SKM-1 treated with dmso at 0.1 percent for 144 hours (cell line): ENCODE measurements at regions not wholly inside any gene's neighbourhood (a gene's known extent, or its start where the extent isn't known, plus 50 kb on each side); places are given as distances from the start of the nearest gene placed in this dataset.

Experiments
- DNase-seq: peaks from one replicate; lab custom pipeline; 2025; ENCODE audit not compliant: unreplicated experiment; lab: John Stamatoyannopoulos, UW

- no peak for DNase-seq
Observed at GRCh38 chr17:14690704-14691103, 389.8 kb downstream of the HS3ST3B1 start.

- DNase-seq: no peak
Observed at GRCh38 chr17:14688134-14688533, 387.3 kb downstream of the HS3ST3B1 start.

- peak; percentile 43 for DNase-seq
Observed at GRCh38 chr17:14672830-14673229, 371.9 kb downstream of the HS3ST3B1 start.

GRCh38 chr17:14670861-14671260 lies 370.0 kb downstream of the HS3ST3B1 start:
- DNase-seq: no peak

- no peak for DNase-seq
Observed at GRCh38 chr17:14664511-14664910, 363.6 kb downstream of the HS3ST3B1 start.

- no peak for DNase-seq
Observed at GRCh38 chr17:14641117-14641516, 340.2 kb downstream of the HS3ST3B1 start.

- DNase-seq: no peak
Observed at GRCh38 chr17:14637260-14637659, 336.4 kb downstream of the HS3ST3B1 start.

GRCh38 chr17:14630621-14631020 lies 329.7 kb downstream of the HS3ST3B1 start:
- no peak for DNase-seq

- DNase-seq: no peak
Observed at GRCh38 chr17:14630046-14630445, 329.2 kb downstream of the HS3ST3B1 start.

GRCh38 chr17:14622615-14623101 lies 321.8 kb downstream of the HS3ST3B1 start:
- no peak for DNase-seq

GRCh38 chr17:14621826-14622614 lies 321.1 kb downstream of the HS3ST3B1 start:
- no peak for DNase-seq

GRCh38 chr17:14619821-14620220 lies 318.9 kb downstream of the HS3ST3B1 start:
- DNase-seq: no peak

- no peak for DNase-seq
Observed at GRCh38 chr17:14616528-14616927, 315.6 kb downstream of the HS3ST3B1 start.

- DNase-seq: peak; percentile 96
Observed at GRCh38 chr17:14605267-14605599, 304.4 kb downstream of the HS3ST3B1 start.

- peak; percentile 89 for DNase-seq
Observed at GRCh38 chr17:14604591-14605266, 303.8 kb downstream of the HS3ST3B1 start.

- DNase-seq: no peak
Observed at GRCh38 chr17:14596224-14596623, 295.3 kb downstream of the HS3ST3B1 start.

- DNase-seq: no peak
Observed at GRCh38 chr17:14595656-14596055, 294.8 kb downstream of the HS3ST3B1 start.

- DNase-seq: no peak
Observed at GRCh38 chr17:14594690-14595089, 293.8 kb downstream of the HS3ST3B1 start.

- DNase-seq: no peak
Observed at GRCh38 chr17:14593956-14594355, 293.1 kb downstream of the HS3ST3B1 start.

GRCh38 chr17:14590459-14591250 lies 289.8 kb downstream of the HS3ST3B1 start:
- DNase-seq: no peak

GRCh38 chr17:14585099-14585498 lies 284.2 kb downstream of the HS3ST3B1 start:
- no peak for DNase-seq

GRCh38 chr17:14582996-14583395 lies 282.1 kb downstream of the HS3ST3B1 start:
- DNase-seq: no peak
